Cardiac muscle cell (in vitro differentiated cells and primary cell): ENCODE measurements at regions not wholly inside any gene's neighbourhood (a gene's known extent, or its start where the extent isn't known, plus 50 kb on each side); places are given as distances from the start of the nearest gene placed in this dataset.

Experiments used
- DNase-seq, 2 donors: peaks; one replicate each; pipeline versions ENCODE4 v3.0.0 to v3.0.0-alpha.2; 2010 to 2017; ENCODE audit warnings: low read depth in 1 of 2, low spot score in 1 of 2
- H3K27ac ChIP-seq: fragments of 200-600 bp; sonication (generic); 2 replicates; pipeline ENCODE4 v1.5.1; 2016
- H3K27me3 ChIP-seq: fragments of 200-600 bp; sonication (generic); 2 replicates; pipeline ENCODE4 v1.6.0; 2016; ENCODE audit warnings: control low read depth
- H3K36me3 ChIP-seq: fragments of 200-600 bp; sonication (generic); 2 replicates; pipeline ENCODE4 v1.5.1; 2016; ENCODE audit warnings: control low read depth
- H3K4me1 ChIP-seq: fragments of 200-600 bp; sonication (generic); 2 replicates; pipeline ENCODE4 v1.8.1; 2017; ENCODE audit warnings: low read depth, mild to moderate bottlenecking, mixed run types
- H3K4me3 ChIP-seq: fragments of 200-600 bp; sonication (generic); 2 replicates; pipeline ENCODE4 v1.5.1; 2016; ENCODE audit warnings: mild to moderate bottlenecking
- H3K9me3 ChIP-seq: fragments of 200-600 bp; sonication (generic); 2 replicates; pipeline ENCODE4 v1.5.1; 2017; ENCODE audit warnings: low read depth, mild to moderate bottlenecking, control low read depth
- TF ChIP-seq, protein P1 (sequence below): IDR thresholded peaks from 2 replicates; pipeline ENCODE4 v1.5.1; 2012; ENCODE audit warnings: low read depth, mild to moderate bottlenecking, low read length

GRCh38 chr6:106870069-106870468 lies 104.5 kb downstream of the CD24 start:
- TF ChIP-seq, protein P1, sequence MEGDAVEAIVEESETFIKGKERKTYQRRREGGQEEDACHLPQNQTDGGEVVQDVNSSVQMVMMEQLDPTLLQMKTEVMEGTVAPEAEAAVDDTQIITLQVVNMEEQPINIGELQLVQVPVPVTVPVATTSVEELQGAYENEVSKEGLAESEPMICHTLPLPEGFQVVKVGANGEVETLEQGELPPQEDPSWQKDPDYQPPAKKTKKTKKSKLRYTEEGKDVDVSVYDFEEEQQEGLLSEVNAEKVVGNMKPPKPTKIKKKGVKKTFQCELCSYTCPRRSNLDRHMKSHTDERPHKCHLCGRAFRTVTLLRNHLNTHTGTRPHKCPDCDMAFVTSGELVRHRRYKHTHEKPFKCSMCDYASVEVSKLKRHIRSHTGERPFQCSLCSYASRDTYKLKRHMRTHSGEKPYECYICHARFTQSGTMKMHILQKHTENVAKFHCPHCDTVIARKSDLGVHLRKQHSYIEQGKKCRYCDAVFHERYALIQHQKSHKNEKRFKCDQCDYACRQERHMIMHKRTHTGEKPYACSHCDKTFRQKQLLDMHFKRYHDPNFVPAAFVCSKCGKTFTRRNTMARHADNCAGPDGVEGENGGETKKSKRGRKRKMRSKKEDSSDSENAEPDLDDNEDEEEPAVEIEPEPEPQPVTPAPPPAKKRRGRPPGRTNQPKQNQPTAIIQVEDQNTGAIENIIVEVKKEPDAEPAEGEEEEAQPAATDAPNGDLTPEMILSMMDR: no peak
- no peaks in the 10 kb centered on the region for H3K27me3 ChIP-seq
- H3K9me3 ChIP-seq: no peaks in the 10 kb centered on the region
- H3K4me3 ChIP-seq: no peak overlapping the region
- no peaks in the 10 kb centered on the region for H3K36me3 ChIP-seq
- DNase-seq: peak in 1 of 2 donors; percentile 0
- no peak overlapping the region for H3K27ac ChIP-seq
- no peaks in the 10 kb centered on the region for H3K4me1 ChIP-seq

GRCh38 chr6:106869203-106869602 lies 105.3 kb downstream of the CD24 start:
- Histone ChIP-seq H3K4me1 (no peaks in the 10 kb centered on the region), H3K36me3 (no peaks in the 10 kb centered on the region), H3K27me3 (no peaks in the 10 kb centered on the region), H3K27ac (no peak overlapping the region), H3K9me3 (no peaks in the 10 kb centered on the region), H3K4me3 (no peak overlapping the region)
- TF ChIP-seq, protein P1: no peak
- DNase-seq: no peak

DNA sequence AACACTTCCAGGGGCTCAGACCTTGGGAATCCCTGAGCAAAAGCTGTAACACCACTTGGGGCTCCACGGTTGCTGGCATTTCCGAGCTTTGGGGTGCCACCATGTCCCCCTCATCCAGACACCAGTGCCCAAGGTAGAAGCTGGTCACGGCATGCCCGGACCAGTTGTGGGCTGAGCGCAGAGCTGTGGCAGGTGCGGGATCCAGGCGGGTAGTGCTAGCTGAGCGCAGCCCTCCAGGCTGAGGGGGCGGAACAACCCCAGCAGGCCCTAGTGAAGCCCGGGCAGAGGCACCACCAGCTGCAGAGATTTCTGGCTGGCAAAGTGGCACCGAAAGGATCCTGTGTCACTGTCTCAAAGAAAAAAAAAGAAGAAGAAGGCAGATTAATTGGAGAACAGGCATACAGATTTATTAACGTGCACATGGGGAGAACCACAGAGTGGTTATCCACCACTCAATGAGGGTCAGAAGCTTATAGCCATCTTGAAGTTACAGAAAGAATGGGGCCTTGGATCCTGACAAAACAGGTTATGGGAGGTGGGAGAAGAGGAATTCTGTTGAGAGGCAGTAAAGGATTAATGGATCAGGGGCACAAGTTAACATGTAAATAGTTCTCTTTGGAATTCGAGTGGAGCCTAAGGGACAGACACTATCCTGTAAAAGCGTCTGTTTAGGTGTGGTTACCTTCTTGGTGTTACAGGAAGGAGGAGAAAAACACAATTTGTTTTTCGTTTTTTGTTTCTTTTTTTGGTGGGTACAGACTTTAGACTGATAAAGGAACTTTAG lies 107.5 kb downstream of the CD24 start:
- TF ChIP-seq, protein P1: no peak
- no peaks in the 10 kb centered on the region for H3K27me3 ChIP-seq
- DNase-seq: no peak

DNA sequence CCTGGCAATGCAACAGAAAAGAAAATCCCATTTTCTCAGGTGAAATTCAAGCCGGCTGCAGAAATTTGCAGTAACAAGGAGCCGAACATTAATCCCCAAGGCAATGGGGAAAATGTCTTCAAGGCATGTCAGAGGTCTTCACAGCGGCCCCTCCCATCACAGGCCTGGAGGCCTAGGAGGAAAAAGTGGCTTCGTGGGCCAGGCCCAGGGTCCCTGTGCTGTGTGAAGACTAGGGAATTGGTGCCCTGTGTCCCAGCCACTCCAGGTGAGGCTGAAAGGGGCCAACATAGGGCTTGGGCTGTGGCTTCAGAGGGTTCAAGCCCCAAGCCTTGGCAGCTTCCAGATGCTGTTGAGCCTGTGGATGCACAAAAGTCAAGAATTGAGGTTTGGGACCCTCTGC lies 111.7 kb downstream of the CD24 start:
- no peak for DNase-seq
- H3K4me3 ChIP-seq: no peak overlapping the region

More for the DNA sequence above, 107.5 kb downstream of the CD24 start:
- Histone ChIP-seq H3K9me3 (no peaks in the 10 kb centered on the region), H3K4me3 (no peak overlapping the region), H3K4me1 (no peaks in the 10 kb centered on the region), H3K36me3 (no peaks in the 10 kb centered on the region), H3K27ac (no peak overlapping the region)

GRCh38 chr6:106860940-106861339 lies 113.6 kb downstream of the CD24 start:
- no peaks in the 10 kb centered on the region for H3K9me3 ChIP-seq
- TF ChIP-seq, protein P1: no peak

More for the DNA sequence above, 111.7 kb downstream of the CD24 start:
- TF ChIP-seq, protein P1: no peak
- H3K9me3 ChIP-seq: no peaks in the 10 kb centered on the region
- no peaks in the 10 kb centered on the region for H3K36me3 ChIP-seq
- H3K27ac ChIP-seq: no peak overlapping the region
- no peaks in the 10 kb centered on the region for H3K27me3 ChIP-seq
- H3K4me1 ChIP-seq: no peaks in the 10 kb centered on the region

More at GRCh38 chr6:106860940-106861339, 113.6 kb downstream of the CD24 start:
- Histone ChIP-seq H3K27ac (no peak overlapping the region), H3K27me3 (no peaks in the 10 kb centered on the region), H3K36me3 (no peaks in the 10 kb centered on the region), H3K4me1 (no peaks in the 10 kb centered on the region), H3K4me3 (no peak overlapping the region)
- DNase-seq: no peak
